BLaER1 treated with 17β-estradiol and CSF1 and Interleukin-3, amounts not matched to agents 10 nM and 100 nM (cell line): ENCODE measurements at regions not wholly inside any gene's neighbourhood (a gene's known extent, or its start where the extent isn't known, plus 50 kb on each side); places are given as distances from the start of the nearest gene placed in this dataset.

Experiments
- H3K27ac ChIP-seq, 11 experiments: shearing (Covaris generic); formaldehyde crosslinking; 2 replicates each; pipeline ENCODE4 v1.8.1; 2022
- H3K27me3 ChIP-seq, 11 experiments: shearing (Covaris generic); formaldehyde crosslinking; 2 replicates each; pipeline ENCODE4 v1.8.1; 2022
- H3K36me3 ChIP-seq, 11 experiments: shearing (Covaris generic); formaldehyde crosslinking; 2 replicates each; pipeline ENCODE4 v1.8.1; 2022
- H3K4me1 ChIP-seq, 10 experiments: shearing (Covaris generic); formaldehyde crosslinking; 2 replicates each; pipeline ENCODE4 v1.8.1; 2022
- H3K4me2 ChIP-seq, 11 experiments: shearing (Covaris generic); formaldehyde crosslinking; 2 replicates each; pipeline ENCODE4 v1.8.1; 2022
- H3K4me3 ChIP-seq, 10 experiments: shearing (Covaris generic); formaldehyde crosslinking; 2 replicates each; pipeline ENCODE4 v1.8.1; 2022
- H3K9ac ChIP-seq, 11 experiments: shearing (Covaris generic); formaldehyde crosslinking; 2 replicates each; pipeline ENCODE4 v1.8.1; 2022
- H3K9me3 ChIP-seq, 11 experiments: shearing (Covaris generic); formaldehyde crosslinking; replicated peaks in 1 of 11; 2 replicates each; pipeline ENCODE4 v1.8.1; 2022
- H4K20me1 ChIP-seq, 11 experiments: shearing (Covaris generic); formaldehyde crosslinking; 2 replicates each; pipeline ENCODE4 v1.8.1; 2022
- Cebpa-rat ChIP-seq, 11 experiments: shearing (Covaris generic); IDR thresholded peaks; 2 replicates each; pipeline ENCODE4 v1.8.1; 2022

DNA sequence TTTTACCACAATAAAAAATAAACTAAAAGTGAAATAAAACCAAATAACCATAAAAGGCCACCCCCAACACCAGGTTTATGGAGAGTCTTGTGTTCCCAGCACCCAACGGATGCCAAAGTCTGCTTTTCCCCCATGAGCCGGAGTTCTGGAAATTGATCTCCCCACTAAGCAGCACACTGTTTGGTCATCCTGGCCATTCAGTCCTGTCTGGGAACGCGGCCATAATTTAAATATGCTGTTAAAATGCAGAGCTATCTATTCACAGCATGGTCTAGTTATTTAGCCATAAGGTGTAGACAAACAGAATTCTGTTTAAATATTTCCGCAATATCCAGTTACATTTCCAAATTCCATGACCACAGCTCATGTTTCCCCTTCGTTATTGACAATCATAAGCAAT lies 129.6 kb upstream of the TBL1X start:
- H3K9ac ChIP-seq, result no peak overlapping the region
- H4K20me1 ChIP-seq, result no peaks in the 10 kb centered on the region
- H3K27me3 ChIP-seq, result no peaks in the 10 kb centered on the region
- no peaks in the 10 kb centered on the region for H3K36me3 ChIP-seq
- no peak overlapping the region for H3K27ac ChIP-seq
- peaks cover 19 to 47% (median 28%) of the 10 kb centered on the region in 10 experiments for H3K4me1 ChIP-seq
- no peak overlapping the region for H3K4me3 ChIP-seq
- no peak for TF ChIP-seq Cebpa-rat (IDR thresholded peaks at IDR 0.05)
- no peak overlapping the region for H3K4me2 ChIP-seq
- H3K9me3 ChIP-seq, result peaks cover 0 to 35% (median 6%) of the 10 kb centered on the region in 11 experiments; a peak in 7 of 22 replicates

DNA sequence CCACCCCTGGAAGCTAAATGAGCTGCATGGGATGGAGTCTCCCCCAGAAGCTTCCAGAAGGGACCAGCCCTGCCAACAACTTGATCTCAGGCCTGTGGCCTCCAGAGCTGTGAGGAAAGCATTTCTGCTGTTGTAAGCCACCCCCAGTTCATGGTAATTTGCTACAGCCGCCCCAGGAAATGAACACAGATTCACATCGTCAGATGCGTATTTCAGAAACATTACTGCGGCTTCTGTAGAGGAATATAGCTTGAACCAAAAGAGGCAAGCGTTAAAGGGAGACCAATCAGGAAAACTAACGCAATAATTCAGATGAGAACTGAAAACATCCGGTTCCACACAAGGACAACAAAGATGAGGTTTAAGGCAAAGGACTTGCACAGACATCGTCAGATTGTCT lies 128.4 kb upstream of the TBL1X start:
- TF ChIP-seq Cebpa-rat (IDR thresholded peaks at IDR 0.05), result no peak
- Histone ChIP-seq H4K20me1 (no peaks in the 10 kb centered on the region), H3K9ac (no peak overlapping the region), H3K36me3 (no peaks in the 10 kb centered on the region), H3K9me3 (peaks cover 0 to 35% (median 6%) of the 10 kb centered on the region in 11 experiments; a peak in 7 of 22 replicates), H3K4me1 (peaks cover 31 to 55% (median 37%) of the 10 kb centered on the region in 10 experiments), H3K27ac (peak overlapping the region in 3 of 11 experiments; percentile 8 to 18 (median 17); a peak in 5 of 22 replicates), H3K27me3 (no peaks in the 10 kb centered on the region), H3K4me2 (peak overlapping the region in 6 of 11 experiments; percentile 10 to 68 (median 40); a peak in 10 of 22 replicates), H3K4me3 (no peak overlapping the region)

- no peak for TF ChIP-seq Cebpa-rat (IDR thresholded peaks at IDR 0.05)
- Histone ChIP-seq H3K4me1 (peaks cover 33 to 58% (median 40%) of the 10 kb centered on the region in 10 experiments), H3K36me3 (no peaks in the 10 kb centered on the region), H3K9me3 (peaks cover 0 to 35% (median 6%) of the 10 kb centered on the region in 11 experiments; a peak in 7 of 22 replicates), H3K27ac (peak overlapping the region in 1 of 11 experiments; percentile 18; a peak in 4 of 22 replicates), H3K4me2 (peak overlapping the region in 6 of 11 experiments; percentile 10 to 68 (median 40); a peak in 11 of 22 replicates), H3K4me3 (no peak overlapping the region), H4K20me1 (no peaks in the 10 kb centered on the region), H3K9ac (no peak overlapping the region), H3K27me3 (no peaks in the 10 kb centered on the region)
Measured at GRCh38 chrX:9337046-9337445, 127.8 kb upstream of the TBL1X start.

DNA sequence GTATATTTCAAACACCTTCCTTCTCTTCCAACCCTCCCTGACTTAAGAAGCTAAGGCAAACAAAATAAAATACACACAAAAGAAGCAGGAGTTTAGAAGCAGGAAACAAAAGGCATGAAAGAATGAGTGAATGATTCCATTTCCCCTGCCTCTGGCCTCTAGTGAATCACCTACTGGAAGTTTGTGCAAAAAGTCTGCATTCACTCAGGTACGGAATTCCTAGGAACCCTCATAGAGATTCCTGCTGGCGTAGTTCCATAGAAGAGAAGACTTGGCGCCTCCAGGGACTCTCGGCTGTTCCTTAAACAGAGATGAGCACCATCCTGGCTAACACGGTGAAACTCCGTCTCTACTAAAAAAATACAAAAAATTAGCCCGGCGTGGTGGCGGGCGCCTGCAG lies 125.9 kb upstream of the TBL1X start:
- no peak for TF ChIP-seq Cebpa-rat (IDR thresholded peaks at IDR 0.05)
- peak overlapping the region in 2 of 10 experiments; percentile 1 to 11; a peak in 2 of 20 replicates for H3K4me3 ChIP-seq
- no peaks in the 10 kb centered on the region for H4K20me1 ChIP-seq
- H3K27me3 ChIP-seq, result no peaks in the 10 kb centered on the region
- no peaks in the 10 kb centered on the region for H3K36me3 ChIP-seq
- peaks cover 0 to 50% (median 15%) of the 10 kb centered on the region in 11 experiments; a peak in 14 of 22 replicates for H3K9me3 ChIP-seq
- peak overlapping the region; percentile 80 to 94 (median 89) for H3K4me2 ChIP-seq
- peak overlapping the region in 5 of 11 experiments; percentile 4 to 96 (median 88); a peak in 6 of 22 replicates for H3K9ac ChIP-seq
- H3K27ac ChIP-seq, result peak overlapping the region in 10 of 11 experiments; percentile 1 to 100 (median 99); a peak in 19 of 22 replicates
- H3K4me1 ChIP-seq, result peaks cover 43 to 73% (median 54%) of the 10 kb centered on the region in 10 experiments

DNA sequence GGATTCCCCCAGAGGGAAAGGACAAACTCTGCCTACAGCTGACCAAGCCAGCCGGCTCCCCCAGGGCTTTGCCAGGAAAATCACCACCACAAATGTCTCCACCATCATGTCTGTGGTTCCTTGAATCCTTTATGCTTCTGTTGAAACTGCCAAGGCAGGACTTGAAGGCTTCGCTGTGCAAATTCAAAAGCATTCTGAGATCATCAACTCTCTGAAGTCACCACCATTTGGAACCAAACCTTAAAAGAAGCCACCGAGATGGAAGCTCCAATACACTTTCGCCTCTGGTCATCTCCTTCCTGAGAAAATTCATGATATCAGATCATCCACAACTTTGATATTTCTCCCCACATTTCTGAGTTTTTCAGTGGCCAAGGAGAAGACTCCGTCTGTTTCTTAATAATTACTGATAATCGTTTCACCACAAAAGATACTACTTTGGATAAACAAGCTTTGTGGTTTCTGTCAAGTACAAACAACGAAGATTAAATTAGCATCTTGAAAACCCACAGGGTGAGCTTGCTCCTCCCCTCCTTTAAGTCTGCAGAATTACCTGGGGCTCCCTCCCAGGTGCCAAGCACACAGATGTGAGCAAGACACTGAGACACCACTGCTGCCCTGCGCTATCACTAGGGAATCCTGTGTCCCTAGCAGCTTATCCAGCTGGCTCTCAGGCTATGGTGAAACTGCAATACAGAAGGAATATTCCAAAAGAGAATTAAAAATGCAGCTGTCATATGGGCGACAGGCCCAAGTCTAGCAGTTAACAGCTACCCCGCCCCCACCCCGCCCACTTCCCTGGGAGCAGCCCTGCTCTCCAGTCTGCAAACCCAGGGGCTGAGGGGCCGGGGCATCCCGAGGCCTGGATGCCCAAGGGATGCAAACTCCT lies 125.0 kb upstream of the TBL1X start:
- peaks cover 43 to 74% (median 55%) of the 10 kb centered on the region in 10 experiments for H3K4me1 ChIP-seq
- peaks cover 4 to 59% (median 21%) of the 10 kb centered on the region in 11 experiments; a peak in 16 of 22 replicates for H3K9me3 ChIP-seq
- no peaks in the 10 kb centered on the region for H4K20me1 ChIP-seq
- no peaks in the 10 kb centered on the region for H3K27me3 ChIP-seq
- peak overlapping the region; percentile 42 to 96 (median 90); a peak in 19 of 22 replicates for H3K9ac ChIP-seq
- peak overlapping the region; percentile 80 to 94 (median 89) for H3K4me2 ChIP-seq
- H3K27ac ChIP-seq, result peak overlapping the region; percentile 94 to 100 (median 99); a peak in 21 of 22 replicates
- peak overlapping the region in 7 of 10 experiments; percentile 15 to 59 (median 52); a peak in 7 of 20 replicates for H3K4me3 ChIP-seq
- 0 out of 22 replicates have a peak, but pooled peaks cover 0 to 3% (median 0%) of the 10 kb centered on the region in 11 experiments for H3K36me3 ChIP-seq
- TF ChIP-seq Cebpa-rat (IDR thresholded peaks at IDR 0.05), result no peak

DNA sequence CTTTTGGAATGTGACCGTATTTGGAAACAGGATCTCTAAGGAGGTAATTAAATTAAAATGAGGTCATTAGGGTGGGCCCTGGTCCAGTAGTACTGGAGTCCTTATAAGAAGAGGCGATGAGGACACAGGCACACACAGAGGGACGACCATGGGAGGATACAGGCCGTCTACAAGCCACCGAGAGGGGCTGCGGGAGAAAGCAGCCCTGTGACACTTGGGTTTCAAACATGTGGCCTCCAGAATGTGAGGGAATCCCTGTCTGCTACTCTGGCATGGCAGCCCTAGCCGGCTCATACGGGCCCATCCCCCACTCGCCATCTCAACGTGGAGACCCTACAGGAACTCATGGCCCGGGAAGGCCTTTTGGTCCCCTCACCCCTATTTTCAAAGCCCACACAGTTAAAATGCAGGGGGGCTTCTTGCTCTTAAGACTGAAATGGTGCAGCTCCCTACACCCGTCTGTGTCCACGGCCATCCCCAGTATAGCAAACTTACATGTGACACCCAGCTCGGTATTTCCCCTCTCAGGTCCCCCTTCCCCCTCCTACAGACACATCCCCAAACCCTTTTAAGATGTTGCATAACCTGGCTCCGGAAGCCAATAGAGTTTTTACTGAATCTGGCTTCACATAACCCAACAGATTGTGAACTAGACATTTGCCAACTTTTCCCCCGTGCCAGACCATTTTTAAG lies 124.1 kb upstream of the TBL1X start:
- Histone ChIP-seq H3K4me3 (peak overlapping the region; percentile 42 to 59 (median 50)), H3K9ac (peak overlapping the region; percentile 82 to 96 (median 90)), H3K9me3 (peaks cover 5 to 67% (median 24%) of the 10 kb centered on the region in 11 experiments; a peak in 16 of 22 replicates), H3K27ac (peak overlapping the region; percentile 94 to 100 (median 99)), H3K4me2 (peak overlapping the region; percentile 80 to 94 (median 89)), H4K20me1 (no peaks in the 10 kb centered on the region), H3K27me3 (no peaks in the 10 kb centered on the region), H3K36me3 (0 out of 22 replicates have a peak, but pooled peaks cover 0 to 3% (median 0%) of the 10 kb centered on the region in 11 experiments), H3K4me1 (peaks cover 43 to 77% (median 56%) of the 10 kb centered on the region in 10 experiments)
- peak; percentile 37 to 95 (median 74); a peak in 17 of 22 replicates for TF ChIP-seq Cebpa-rat (IDR thresholded peaks at IDR 0.05)

GRCh38 chrX:9341291-9342201 lies 123.3 kb upstream of the TBL1X start:
- no peaks in the 10 kb centered on the region for H3K27me3 ChIP-seq
- H3K4me2 ChIP-seq, result peak overlapping the region; percentile 80 to 94 (median 89)
- H3K27ac ChIP-seq, result peak overlapping the region; percentile 94 to 100 (median 99)
- no peaks in the 10 kb centered on the region for H4K20me1 ChIP-seq
- H3K4me1 ChIP-seq, result peaks cover 43 to 77% (median 57%) of the 10 kb centered on the region in 10 experiments
- peaks cover 5 to 67% (median 24%) of the 10 kb centered on the region in 11 experiments; a peak in 16 of 22 replicates for H3K9me3 ChIP-seq
- H3K36me3 ChIP-seq, result 0 out of 22 replicates have a peak, but pooled peaks cover 0 to 3% (median 0%) of the 10 kb centered on the region in 11 experiments
- peak overlapping the region; percentile 82 to 96 (median 90) for H3K9ac ChIP-seq
- H3K4me3 ChIP-seq, result peak overlapping the region; percentile 42 to 59 (median 50)
- TF ChIP-seq Cebpa-rat (IDR thresholded peaks at IDR 0.05), result peak in 7 of 11 experiments; percentile 17 to 89 (median 60); a peak in 12 of 22 replicates
